ENCODE measurements at regions not wholly inside any gene's neighbourhood (a gene's known extent, or its start where the extent isn't known, plus 50 kb on each side); places are given as distances from the start of the nearest gene placed in this dataset.
A peak's percentile ranks its signal among the peaks of the same experiment; 100 is the strongest.

DNA sequence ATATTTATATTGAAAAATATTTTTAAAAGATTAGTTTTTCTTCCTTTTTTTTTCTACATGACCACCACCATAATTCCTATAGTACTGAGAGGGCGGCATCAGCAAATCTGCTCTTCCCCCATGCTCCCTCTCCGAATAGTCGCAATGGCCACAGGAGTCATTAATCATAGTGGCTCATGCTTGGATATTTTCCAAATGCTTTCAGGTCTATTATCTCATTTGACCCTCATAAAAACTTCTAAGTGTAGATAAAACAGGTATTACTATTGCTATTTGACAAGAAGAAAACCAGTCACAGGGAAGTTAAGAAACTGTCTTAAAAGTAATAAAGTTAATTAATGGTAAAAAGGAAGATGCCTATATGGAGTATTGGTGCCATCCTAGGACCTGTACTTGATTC, 440.7 kb downstream of the CMPK2 start:
- no peak overlapping the region for H3K4me3 ChIP-seq (ENCODE audit: low read length)
- DNase-seq (ENCODE audit: low read depth), result no peak
- TF ChIP-seq, protein P1, sequence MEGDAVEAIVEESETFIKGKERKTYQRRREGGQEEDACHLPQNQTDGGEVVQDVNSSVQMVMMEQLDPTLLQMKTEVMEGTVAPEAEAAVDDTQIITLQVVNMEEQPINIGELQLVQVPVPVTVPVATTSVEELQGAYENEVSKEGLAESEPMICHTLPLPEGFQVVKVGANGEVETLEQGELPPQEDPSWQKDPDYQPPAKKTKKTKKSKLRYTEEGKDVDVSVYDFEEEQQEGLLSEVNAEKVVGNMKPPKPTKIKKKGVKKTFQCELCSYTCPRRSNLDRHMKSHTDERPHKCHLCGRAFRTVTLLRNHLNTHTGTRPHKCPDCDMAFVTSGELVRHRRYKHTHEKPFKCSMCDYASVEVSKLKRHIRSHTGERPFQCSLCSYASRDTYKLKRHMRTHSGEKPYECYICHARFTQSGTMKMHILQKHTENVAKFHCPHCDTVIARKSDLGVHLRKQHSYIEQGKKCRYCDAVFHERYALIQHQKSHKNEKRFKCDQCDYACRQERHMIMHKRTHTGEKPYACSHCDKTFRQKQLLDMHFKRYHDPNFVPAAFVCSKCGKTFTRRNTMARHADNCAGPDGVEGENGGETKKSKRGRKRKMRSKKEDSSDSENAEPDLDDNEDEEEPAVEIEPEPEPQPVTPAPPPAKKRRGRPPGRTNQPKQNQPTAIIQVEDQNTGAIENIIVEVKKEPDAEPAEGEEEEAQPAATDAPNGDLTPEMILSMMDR (conservative IDR thresholded peaks at IDR 0.05; ENCODE audit: low read depth, low read length), result no peak

DNA sequence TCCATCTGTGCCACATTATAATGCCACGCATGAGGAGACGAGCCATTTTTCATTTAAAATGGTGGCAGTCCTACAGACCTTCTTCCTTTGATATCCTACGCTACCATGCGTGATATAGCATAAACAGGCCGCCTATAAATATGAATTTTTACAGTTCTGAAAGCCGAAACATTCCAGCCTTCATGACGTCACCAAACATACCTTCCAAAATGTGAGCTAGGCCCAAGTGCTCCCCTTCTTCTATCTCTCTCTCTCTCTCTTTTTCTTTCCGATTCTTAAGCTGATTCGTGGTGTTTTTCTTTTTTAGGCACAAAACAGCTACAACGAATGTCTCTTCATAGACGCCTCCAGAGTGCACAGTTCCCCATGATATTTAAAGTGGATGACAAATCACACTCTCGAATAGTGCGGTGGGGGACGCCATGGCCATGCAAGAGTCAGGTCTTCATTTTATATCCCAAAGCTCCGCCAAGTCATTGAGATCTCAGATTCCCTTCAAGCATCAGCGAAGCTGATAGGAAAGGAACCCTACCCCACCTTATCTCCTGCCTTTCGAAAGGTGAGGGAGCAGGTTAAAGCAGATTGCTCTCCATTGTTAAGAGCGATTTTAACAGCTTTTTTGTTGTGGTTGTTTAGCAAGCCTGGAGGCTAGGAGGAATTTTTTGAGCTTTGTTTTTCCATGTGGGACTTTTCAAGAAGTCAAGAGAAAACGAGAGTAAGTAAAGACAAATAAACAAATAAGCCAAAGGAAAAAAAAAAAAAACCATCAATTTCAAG, 436.3 kb downstream of the CMPK2 start:
- DNase-seq (ENCODE audit: low read depth), result no peak
- no peak overlapping the region for H3K4me3 ChIP-seq (ENCODE audit: low read length)
- TF ChIP-seq, protein P1 (conservative IDR thresholded peaks at IDR 0.05; ENCODE audit: low read depth, low read length), result no peak

DNA sequence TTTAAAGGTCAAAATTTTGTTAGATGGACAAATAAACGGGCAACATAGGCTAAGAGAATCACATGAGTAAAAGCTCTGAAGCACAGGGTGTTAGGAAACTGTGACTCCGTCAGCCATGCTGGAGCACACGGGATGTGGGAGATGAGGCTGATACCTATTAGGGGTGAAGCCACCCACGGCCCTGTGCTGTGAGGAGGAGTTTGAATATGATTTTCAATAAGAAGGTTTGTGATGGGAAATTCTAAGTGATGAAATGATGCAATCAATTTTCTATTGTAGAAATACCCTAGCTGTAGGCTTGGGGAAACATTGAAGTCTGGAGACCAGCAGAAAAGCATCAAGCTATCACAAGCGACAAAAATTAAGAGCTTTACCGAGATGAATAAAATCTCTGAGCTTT, 431.3 kb downstream of the CMPK2 start:
- TF ChIP-seq, protein P1 (conservative IDR thresholded peaks at IDR 0.05; ENCODE audit: low read depth, low read length), result no peak
- H3K4me3 ChIP-seq (ENCODE audit: low read length), result no peak overlapping the region
- DNase-seq (ENCODE audit: low read depth), result no peak

DNA sequence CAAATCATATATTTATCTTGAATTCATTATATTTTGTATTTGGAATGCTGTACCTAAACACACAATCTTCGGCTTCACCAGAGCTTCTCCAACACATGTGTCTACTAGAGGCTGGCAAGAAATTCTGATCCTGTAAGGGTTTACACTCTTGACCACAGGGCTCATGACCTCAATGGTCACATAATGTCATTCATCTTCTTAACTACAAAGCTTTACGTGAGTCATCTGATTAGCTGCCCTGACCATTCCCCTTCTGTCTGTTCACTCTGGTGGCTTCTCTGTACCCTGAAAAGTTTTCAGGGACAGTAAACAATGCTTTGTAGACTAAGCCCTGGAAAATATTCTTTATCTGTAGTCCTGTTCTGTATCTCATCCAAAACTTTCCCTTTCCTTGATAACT, 423.9 kb downstream of the CMPK2 start:
- DNase-seq (ENCODE audit: low read depth), result peak; percentile 19
- TF ChIP-seq, protein P1 (conservative IDR thresholded peaks at IDR 0.05; ENCODE audit: low read depth, low read length), result no peak
- no peak overlapping the region for H3K4me3 ChIP-seq (ENCODE audit: low read length)

DNA sequence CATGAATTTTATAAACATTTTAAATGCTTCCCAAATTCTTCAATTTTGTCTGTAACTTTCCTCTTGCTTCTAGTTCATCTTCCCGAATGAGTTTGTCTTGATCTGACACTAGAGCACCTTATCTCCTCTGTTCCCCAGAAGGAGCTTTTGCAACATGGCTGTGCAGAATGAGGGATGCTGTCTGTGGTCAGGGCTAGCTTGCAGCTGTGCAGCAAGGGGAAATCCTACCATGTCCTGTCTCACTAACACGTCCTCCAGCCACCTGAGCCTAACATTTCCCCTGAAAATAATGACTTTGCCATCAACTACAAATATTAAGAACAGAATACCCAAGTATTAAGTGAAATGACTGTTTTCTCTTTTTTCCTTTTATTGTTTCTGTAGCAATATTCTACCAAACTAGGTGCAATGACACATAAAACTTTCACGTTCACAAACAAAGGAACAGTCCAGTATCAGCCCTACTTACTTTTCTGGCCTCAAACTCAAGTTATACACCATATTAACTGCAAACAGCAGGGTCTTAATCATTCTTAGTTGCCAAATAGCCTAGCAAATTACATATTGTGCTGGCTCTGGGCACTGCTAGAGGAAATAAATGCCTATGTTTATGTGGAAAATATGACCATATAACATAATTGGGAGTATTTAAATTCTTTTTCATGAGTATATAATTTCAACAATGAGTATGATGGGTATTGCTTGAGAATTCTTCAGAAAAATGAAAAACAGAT, 423.3 kb downstream of the CMPK2 start:
- TF ChIP-seq, protein P1 (conservative IDR thresholded peaks at IDR 0.05; ENCODE audit: low read depth, low read length), result no peak
- no peak for DNase-seq (ENCODE audit: low read depth)
- no peak overlapping the region for H3K4me3 ChIP-seq (ENCODE audit: low read length)

DNA sequence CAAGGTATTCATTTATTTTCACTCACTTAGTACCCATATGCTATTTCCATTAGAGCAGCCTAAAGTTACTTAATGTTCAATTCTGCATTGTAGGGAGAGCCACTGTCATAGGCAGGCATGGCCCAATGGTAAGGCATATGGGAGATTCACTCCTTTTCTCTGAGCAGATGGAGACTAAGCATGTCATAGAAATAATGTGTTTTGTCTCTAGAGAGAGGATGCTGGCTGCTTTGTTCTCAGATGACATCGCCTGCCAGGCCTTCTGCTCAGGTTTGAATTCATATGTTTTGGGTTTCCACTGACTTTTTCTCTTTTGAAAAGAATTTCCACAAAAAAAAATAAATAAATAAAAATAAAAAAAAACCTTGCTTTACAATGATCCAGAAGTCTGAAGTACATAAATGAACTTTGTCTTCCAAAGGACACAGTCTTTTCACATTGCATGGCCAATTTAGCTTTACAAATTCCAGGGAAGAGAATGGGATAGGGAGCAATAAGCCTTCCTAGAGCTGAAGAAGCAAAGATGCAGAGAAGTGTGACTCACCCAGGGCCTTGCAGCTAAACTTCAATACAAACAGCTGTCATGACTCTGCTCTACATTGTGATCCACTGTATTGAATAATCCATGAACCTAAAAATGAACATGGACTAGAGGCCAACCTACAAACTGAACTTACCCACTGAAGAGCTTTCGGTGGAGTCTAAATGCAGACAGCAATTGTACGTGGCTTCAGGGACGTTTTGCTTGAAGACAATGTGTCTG, 422.5 kb downstream of the CMPK2 start:
- TF ChIP-seq, protein P1 (conservative IDR thresholded peaks at IDR 0.05; ENCODE audit: low read depth, low read length), result no peak
- DNase-seq (ENCODE audit: low read depth), result no peak
- no peak overlapping the region for H3K4me3 ChIP-seq (ENCODE audit: low read length)

Data from retinal pigment epithelial cell (primary cell).